ENCODE measurements at regions not wholly inside any gene's neighbourhood (a gene's known extent, or its start where the extent isn't known, plus 50 kb on each side); places are given as distances from the start of the nearest gene placed in this dataset.

- DNase-seq (ENCODE audit: low spot score): no peak
- TF ChIP-seq CTCF (IDR thresholded peaks at IDR 0.05; ENCODE audit: unreplicated experiment): no peak
- Mint-ChIP-seq H3K4me3 (ENCODE audit: unreplicated experiment) (no peak overlapping the region), H3K4me1 (ENCODE audit: unreplicated experiment) (peaks cover 15% of the 10 kb centered on the region), H3K27me3 (ENCODE audit: unreplicated experiment) (no peaks in the 10 kb centered on the region), H3K27ac (ENCODE audit: unreplicated experiment) (no peak overlapping the region), H3K9me3 (ENCODE audit: unreplicated experiment) (peaks cover 1% of the 10 kb centered on the region), H3K36me3 (ENCODE audit: low read depth, unreplicated experiment) (peaks cover 5% of the 10 kb centered on the region)
Observed at GRCh38 chr9:38164659-38165221, 95.7 kb upstream of the SHB start.

- Mint-ChIP-seq H3K36me3 (ENCODE audit: low read depth, unreplicated experiment) (no peaks in the 10 kb centered on the region), H3K27me3 (ENCODE audit: unreplicated experiment) (peaks cover 3% of the 10 kb centered on the region), H3K4me3 (ENCODE audit: unreplicated experiment) (no peak overlapping the region), H3K27ac (ENCODE audit: unreplicated experiment) (no peak overlapping the region), H3K9me3 (ENCODE audit: unreplicated experiment) (no peaks in the 10 kb centered on the region), H3K4me1 (ENCODE audit: unreplicated experiment) (peaks cover 8% of the 10 kb centered on the region)
- DNase-seq (ENCODE audit: low spot score): no peak
- TF ChIP-seq CTCF (IDR thresholded peaks at IDR 0.05; ENCODE audit: unreplicated experiment): no peak
Observed at GRCh38 chr9:38163518-38163917, 94.5 kb upstream of the SHB start.

GRCh38 chr9:38162332-38163211, 93.5 kb upstream of the SHB start:
- Mint-ChIP-seq H3K27me3 (ENCODE audit: unreplicated experiment) (peaks cover 3% of the 10 kb centered on the region), H3K27ac (ENCODE audit: unreplicated experiment) (no peak overlapping the region), H3K4me3 (ENCODE audit: unreplicated experiment) (no peak overlapping the region), H3K9me3 (ENCODE audit: unreplicated experiment) (no peaks in the 10 kb centered on the region), H3K4me1 (ENCODE audit: unreplicated experiment) (peaks cover 8% of the 10 kb centered on the region), H3K36me3 (ENCODE audit: low read depth, unreplicated experiment) (no peaks in the 10 kb centered on the region)
- TF ChIP-seq CTCF (IDR thresholded peaks at IDR 0.05; ENCODE audit: unreplicated experiment): no peak
- DNase-seq (ENCODE audit: low spot score): no peak

- no peak overlapping the region for H3K27ac Mint-ChIP-seq (ENCODE audit: unreplicated experiment)
- TF ChIP-seq CTCF (IDR thresholded peaks at IDR 0.05; ENCODE audit: unreplicated experiment): peak; percentile 88
- H3K9me3 Mint-ChIP-seq (ENCODE audit: unreplicated experiment): no peaks in the 10 kb centered on the region
- no peak overlapping the region for H3K4me3 Mint-ChIP-seq (ENCODE audit: unreplicated experiment)
- no peaks in the 10 kb centered on the region for H3K36me3 Mint-ChIP-seq (ENCODE audit: low read depth, unreplicated experiment)
- DNase-seq (ENCODE audit: low spot score): peak; percentile 78
- H3K27me3 Mint-ChIP-seq (ENCODE audit: unreplicated experiment): peaks cover 3% of the 10 kb centered on the region
- peaks cover 8% of the 10 kb centered on the region for H3K4me1 Mint-ChIP-seq (ENCODE audit: unreplicated experiment)
Observed at GRCh38 chr9:38160613-38161215, 91.7 kb upstream of the SHB start.

- no peak for DNase-seq (ENCODE audit: low spot score)
- Mint-ChIP-seq H3K27me3 (ENCODE audit: unreplicated experiment) (peaks cover 3% of the 10 kb centered on the region), H3K4me1 (ENCODE audit: unreplicated experiment) (peaks cover 6% of the 10 kb centered on the region), H3K9me3 (ENCODE audit: unreplicated experiment) (no peaks in the 10 kb centered on the region), H3K36me3 (ENCODE audit: low read depth, unreplicated experiment) (no peaks in the 10 kb centered on the region), H3K27ac (ENCODE audit: unreplicated experiment) (no peak overlapping the region), H3K4me3 (ENCODE audit: unreplicated experiment) (no peak overlapping the region)
- no peak for TF ChIP-seq CTCF (IDR thresholded peaks at IDR 0.05; ENCODE audit: unreplicated experiment)
Observed at GRCh38 chr9:38159599-38159998, 90.6 kb upstream of the SHB start.
